NCI-H69 (cell line): ENCODE measurements at regions not wholly inside any gene's neighbourhood (a gene's known extent, or its start where the extent isn't known, plus 50 kb on each side); places are given as distances from the start of the nearest gene placed in this dataset.
A peak's percentile ranks its signal among the peaks of the same experiment; 100 is the strongest.

ENCODE experiments used
- DNase-seq: peaks from one replicate; lab custom pipeline; 2025; lab: John Stamatoyannopoulos, UW

- no peak for DNase-seq
Observed at GRCh38 chr7:25553580-25554291, 325.4 kb upstream of the NPVF start.

GRCh38 chr7:25557379-25557917, 329.2 kb upstream of the NPVF start:
- DNase-seq: peak; percentile 37

GRCh38 chr7:25557930-25558329, 329.6 kb upstream of the NPVF start:
- no peak for DNase-seq

- no peak for DNase-seq
Observed at GRCh38 chr7:25558605-25559004, 330.3 kb upstream of the NPVF start.

- DNase-seq: no peak
Observed at GRCh38 chr7:25559581-25560367, 331.5 kb upstream of the NPVF start.

GRCh38 chr7:25562673-25563182, 334.4 kb upstream of the NPVF start:
- DNase-seq: no peak

- DNase-seq: no peak
Observed at GRCh38 chr7:25565002-25565401, 336.7 kb upstream of the NPVF start.

GRCh38 chr7:25565949-25566348, 337.7 kb upstream of the NPVF start:
- peak; percentile 63 for DNase-seq

- no peak for DNase-seq
Observed at GRCh38 chr7:25567430-25567829, 339.1 kb upstream of the NPVF start.

- DNase-seq: no peak
Observed at GRCh38 chr7:25569765-25570164, 341.5 kb upstream of the NPVF start.

GRCh38 chr7:25572423-25572822, 344.1 kb upstream of the NPVF start:
- DNase-seq: no peak

GRCh38 chr7:25574828-25575227, 346.5 kb upstream of the NPVF start:
- DNase-seq: no peak

GRCh38 chr7:25575634-25576033, 347.3 kb upstream of the NPVF start:
- no peak for DNase-seq

- DNase-seq: no peak
Observed at GRCh38 chr7:25578991-25579777, 350.9 kb upstream of the NPVF start.

- no peak for DNase-seq
Observed at GRCh38 chr7:25579778-25580075, 351.4 kb upstream of the NPVF start.

GRCh38 chr7:25580141-25580540, 351.9 kb upstream of the NPVF start:
- DNase-seq: no peak

GRCh38 chr7:25583621-25584020, 355.3 kb upstream of the NPVF start:
- DNase-seq: no peak

- DNase-seq: no peak
Observed at GRCh38 chr7:25584112-25584938, 356.0 kb upstream of the NPVF start.

GRCh38 chr7:25586513-25586912, 358.2 kb upstream of the NPVF start:
- no peak for DNase-seq

GRCh38 chr7:25594122-25594521, 365.8 kb upstream of the NPVF start:
- DNase-seq: no peak

GRCh38 chr7:25594728-25595127, 366.4 kb upstream of the NPVF start:
- DNase-seq: no peak

- DNase-seq: no peak
Observed at GRCh38 chr7:25595996-25596395, 367.7 kb upstream of the NPVF start.
